Gastroesophageal sphincter (tissue), 3 donors: ENCODE measurements at regions not wholly inside any gene's neighbourhood (a gene's known extent, or its start where the extent isn't known, plus 50 kb on each side); places are given as distances from the start of the nearest gene placed in this dataset.

Experiments used
- CTCF ChIP-seq, 4 experiments: fragments of 200-600 bp in 2 of 4; fragments of 450-650 bp in 2 of 4; sonication (generic) in 1 of 4; IDR thresholded peaks; one replicate each; pipeline ENCODE4 v1.5.1; 2017 to 2019; ENCODE audit warnings: antibody characterized with exemption in 4 of 4, mild to moderate bottlenecking in 2 of 4, moderate library complexity in 2 of 4
- EP300 ChIP-seq: sonication (generic); formaldehyde crosslinking; IDR thresholded peaks from one replicate; pipeline ENCODE4 v1.6.1; 2017; ENCODE audit warnings: antibody characterized with exemption, mild to moderate bottlenecking
- POLR2A ChIP-seq, 2 donors: fragments of 450-650 bp; IDR thresholded peaks; one replicate each; pipeline ENCODE4 v1.6.1; 2017; ENCODE audit warnings: antibody characterized with exemption in 2 of 2, mild to moderate bottlenecking in 2 of 2, moderate library complexity in 1 of 2
- POLR2AphosphoS5 ChIP-seq: sonication (generic); formaldehyde crosslinking; IDR thresholded peaks from one replicate; pipeline ENCODE4 v1.6.1; 2017; ENCODE audit warnings: antibody characterized with exemption

- no peak for TF ChIP-seq CTCF (IDR thresholded peaks at IDR 0.05)
- TF ChIP-seq POLR2A (IDR thresholded peaks at IDR 0.05) = no peak
- no peak for TF ChIP-seq POLR2AphosphoS5
- TF ChIP-seq EP300 = no peak
These were observed 963.7 kb downstream of the REEP3 start for GRCh38 chr10:64484811-64485330.
